ENCODE measurements at regions not wholly inside any gene's neighbourhood (a gene's known extent, or its start where the extent isn't known, plus 50 kb on each side); places are given as distances from the start of the nearest gene placed in this dataset.

- no peak for TF ChIP-seq CTCF (conservative IDR thresholded peaks at IDR 0.05; ENCODE audit: control insufficient read depth, insufficient read depth, low read depth, low read length)
- H3K4me3 ChIP-seq (ENCODE audit: control insufficient read depth, low read depth, low read length): no peak overlapping the region
- peak; percentile 69 for DNase-seq (ENCODE audit: low read depth)
Observed at GRCh38 chr12:90280564-90281058, 572.0 kb upstream of the ATP2B1 start.

- TF ChIP-seq CTCF (conservative IDR thresholded peaks at IDR 0.05; ENCODE audit: control insufficient read depth, insufficient read depth, low read depth, low read length): no peak
- no peak overlapping the region for H3K4me3 ChIP-seq (ENCODE audit: control insufficient read depth, low read depth, low read length)
- peak; percentile 83 for DNase-seq (ENCODE audit: low read depth)
Observed at GRCh38 chr12:90280033-90280432, 571.4 kb upstream of the ATP2B1 start.

GRCh38 chr12:90275088-90275487 is 566.5 kb upstream of the ATP2B1 start:
- no peak for TF ChIP-seq CTCF (conservative IDR thresholded peaks at IDR 0.05; ENCODE audit: control insufficient read depth, insufficient read depth, low read depth, low read length)
- DNase-seq (ENCODE audit: low read depth): peak; percentile 29

GRCh38 chr12:90274407-90274806 is 565.8 kb upstream of the ATP2B1 start:
- DNase-seq (ENCODE audit: low read depth): no peak
- no peak overlapping the region for H3K4me3 ChIP-seq (ENCODE audit: control insufficient read depth, low read depth, low read length)
- TF ChIP-seq CTCF (conservative IDR thresholded peaks at IDR 0.05; ENCODE audit: control insufficient read depth, insufficient read depth, low read depth, low read length): no peak

More at GRCh38 chr12:90275088-90275487, 566.5 kb upstream of the ATP2B1 start:
- H3K4me3 ChIP-seq (ENCODE audit: control insufficient read depth, low read depth, low read length): no peak overlapping the region

- TF ChIP-seq CTCF (conservative IDR thresholded peaks at IDR 0.05; ENCODE audit: control insufficient read depth, insufficient read depth, low read depth, low read length): no peak
- DNase-seq (ENCODE audit: low read depth): no peak
- no peak overlapping the region for H3K4me3 ChIP-seq (ENCODE audit: control insufficient read depth, low read depth, low read length)
Observed at GRCh38 chr12:90268574-90268973, 559.9 kb upstream of the ATP2B1 start.

- DNase-seq (ENCODE audit: low read depth): peak; percentile 56
- TF ChIP-seq CTCF (conservative IDR thresholded peaks at IDR 0.05; ENCODE audit: control insufficient read depth, insufficient read depth, low read depth, low read length): no peak
- H3K4me3 ChIP-seq (ENCODE audit: control insufficient read depth, low read depth, low read length): no peak overlapping the region
Observed at GRCh38 chr12:90262251-90262650, 553.6 kb upstream of the ATP2B1 start.

- no peak overlapping the region for H3K4me3 ChIP-seq (ENCODE audit: control insufficient read depth, low read depth, low read length)
- no peak for DNase-seq (ENCODE audit: low read depth)
- TF ChIP-seq CTCF (conservative IDR thresholded peaks at IDR 0.05; ENCODE audit: control insufficient read depth, insufficient read depth, low read depth, low read length): no peak
Observed at GRCh38 chr12:90261283-90261682, 552.6 kb upstream of the ATP2B1 start.

Data from fibroblast of mammary gland (primary cell).